ENCODE measurements at regions not wholly inside any gene's neighbourhood (a gene's known extent, or its start where the extent isn't known, plus 50 kb on each side); places are given as distances from the start of the nearest gene placed in this dataset.

DNA sequence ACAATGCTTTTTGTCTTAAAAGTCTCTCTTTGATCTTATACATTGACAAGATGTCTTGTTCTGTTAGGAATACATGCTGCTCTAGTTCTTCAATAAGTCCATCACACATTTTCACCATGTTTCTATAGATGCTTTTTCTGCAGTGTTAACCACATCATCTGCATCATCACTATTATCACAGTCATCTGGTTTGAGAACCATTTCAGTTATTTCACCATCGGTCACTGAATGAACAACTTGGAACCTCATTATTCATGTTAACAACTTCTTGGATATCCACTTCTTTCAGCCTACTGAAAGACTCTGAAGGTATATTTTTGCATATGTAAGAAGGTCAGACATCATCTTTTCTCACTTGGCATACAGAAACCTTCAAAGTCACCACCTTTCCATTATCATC, 975.2 kb downstream of the STIM2 start:
- POLR2A ChIA-PET = no interaction called here
- Mint-ChIP-seq H3K27me3 (ENCODE audit: low read depth) (no peaks in the 10 kb centered on the region), H3K27ac (no peak overlapping the region), H3K9me3 (ENCODE audit: insufficient read depth) (peaks cover 4% of the 10 kb centered on the region), H3K4me3 (no peak overlapping the region), H3K4me1 (ENCODE audit: low read depth) (no peaks in the 10 kb centered on the region), H3K36me3 (ENCODE audit: low read depth) (no peaks in the 10 kb centered on the region)
- DNase-seq (no peak), ATAC-seq (no peak)
- CTCF ChIA-PET = no interaction called here

DNA sequence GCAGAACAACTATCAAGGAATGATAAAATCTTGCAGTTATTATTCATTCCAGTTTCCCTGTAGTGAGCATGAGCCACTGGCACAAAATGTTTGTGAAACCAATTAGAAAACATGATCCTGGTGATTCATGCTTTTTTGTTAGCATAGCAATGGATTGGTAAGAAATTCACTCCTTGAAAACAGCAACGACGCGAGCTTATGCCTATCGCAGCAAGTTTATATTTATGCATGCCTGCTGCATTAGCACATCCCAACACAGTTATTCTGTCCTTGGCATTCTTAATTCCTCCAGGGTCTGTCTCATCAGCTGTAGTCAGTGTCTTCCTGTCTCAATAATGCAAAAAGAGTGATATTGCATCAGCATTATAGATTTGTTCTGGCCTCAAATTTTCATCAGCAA, 975.9 kb downstream of the STIM2 start:
- CTCF ChIA-PET = no interaction called here

DNA sequence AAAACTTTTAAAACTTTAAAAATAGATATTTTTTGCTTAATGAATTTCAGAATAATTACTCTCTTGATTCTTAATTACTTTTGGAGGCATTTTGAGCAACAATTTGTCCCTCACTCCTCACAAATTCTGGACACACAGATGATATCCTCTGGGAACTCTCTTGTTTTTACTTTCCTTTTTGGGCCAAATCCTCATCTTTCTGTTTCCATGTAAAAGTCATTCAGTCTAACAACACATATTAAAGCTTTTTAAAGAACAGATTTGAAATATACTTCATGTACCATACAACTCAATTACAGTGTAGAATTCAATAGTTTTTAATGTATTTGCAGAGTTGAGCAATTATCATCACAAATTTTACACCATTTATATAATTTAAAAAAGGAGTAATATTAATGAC, 983.1 kb downstream of the STIM2 start:
- CTCF ChIA-PET = no interaction called here
- Mint-ChIP-seq H3K27me3 (ENCODE audit: low read depth) (no peaks in the 10 kb centered on the region), H3K9me3 (ENCODE audit: insufficient read depth) (peaks cover 3% of the 10 kb centered on the region), H3K36me3 (ENCODE audit: low read depth) (no peaks in the 10 kb centered on the region), H3K4me1 (ENCODE audit: low read depth) (no peaks in the 10 kb centered on the region), H3K27ac (no peak overlapping the region), H3K4me3 (no peak overlapping the region)
- DNase-seq (no peak), ATAC-seq (no peak)
- POLR2A ChIA-PET = no interaction called here

More for the DNA sequence above, 975.9 kb downstream of the STIM2 start:
- Mint-ChIP-seq H3K27me3 (ENCODE audit: low read depth) (no peaks in the 10 kb centered on the region), H3K36me3 (ENCODE audit: low read depth) (no peaks in the 10 kb centered on the region), H3K4me3 (no peak overlapping the region), H3K9me3 (ENCODE audit: insufficient read depth) (peaks cover 4% of the 10 kb centered on the region), H3K27ac (no peak overlapping the region), H3K4me1 (ENCODE audit: low read depth) (no peaks in the 10 kb centered on the region)
- DNase-seq (no peak), ATAC-seq (no peak)
- POLR2A ChIA-PET = no interaction called here

DNA sequence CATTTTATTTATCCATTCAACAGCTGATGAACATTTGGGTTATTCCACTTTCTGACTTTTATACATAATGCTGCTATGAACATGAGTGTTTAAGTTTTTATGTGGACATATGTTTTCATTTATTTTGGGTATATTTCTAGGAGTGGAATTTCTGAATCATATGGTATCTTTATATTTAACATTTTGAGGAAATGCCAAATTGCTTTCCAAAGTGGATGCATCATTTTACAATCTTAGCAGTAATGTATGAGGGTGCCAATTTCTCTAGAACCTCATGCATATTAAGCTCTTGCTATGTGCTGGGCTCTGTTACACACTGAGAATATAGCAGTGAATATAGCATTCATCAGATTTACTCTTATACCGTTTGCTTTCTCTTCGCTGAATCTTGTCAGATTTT, 983.7 kb downstream of the STIM2 start:
- DNase-seq = no peak
- H3K4me3 Mint-ChIP-seq = no peak overlapping the region
- no peaks in the 10 kb centered on the region for H3K36me3 Mint-ChIP-seq (ENCODE audit: low read depth)
- no peak overlapping the region for H3K27ac Mint-ChIP-seq
- H3K9me3 Mint-ChIP-seq (ENCODE audit: insufficient read depth) = peaks cover 3% of the 10 kb centered on the region
- H3K27me3 Mint-ChIP-seq (ENCODE audit: low read depth) = no peaks in the 10 kb centered on the region
- no peak for ATAC-seq
- H3K4me1 Mint-ChIP-seq (ENCODE audit: low read depth) = no peaks in the 10 kb centered on the region
- POLR2A ChIA-PET = no interaction called here
- CTCF ChIA-PET = no interaction called here

DNA sequence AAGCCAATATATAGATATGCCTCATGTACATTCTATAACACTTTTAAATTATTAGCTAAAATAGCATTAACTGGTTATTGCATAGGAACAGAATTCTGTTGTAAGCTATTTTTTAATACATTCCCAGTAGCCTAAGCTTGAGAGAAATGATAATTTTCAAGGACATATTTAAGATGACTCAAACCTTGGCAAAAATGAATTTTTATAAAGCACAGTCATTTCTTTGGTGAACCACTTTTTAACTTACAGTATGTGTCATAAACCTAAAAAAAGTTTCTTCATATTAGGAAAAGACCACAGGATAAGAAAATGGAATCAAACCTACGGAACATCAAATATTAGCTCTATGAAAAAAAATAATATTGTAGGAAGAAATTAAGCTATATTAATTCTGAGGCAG, 986.3 kb downstream of the STIM2 start:
- H3K36me3 Mint-ChIP-seq (ENCODE audit: low read depth) = no peaks in the 10 kb centered on the region
- no peaks in the 10 kb centered on the region for H3K4me1 Mint-ChIP-seq (ENCODE audit: low read depth)
- peaks cover 3% of the 10 kb centered on the region for H3K9me3 Mint-ChIP-seq (ENCODE audit: insufficient read depth)
- H3K4me3 Mint-ChIP-seq = no peak overlapping the region
- DNase-seq (no peak), ATAC-seq (no peak)
- CTCF ChIA-PET = no interaction called here
- POLR2A ChIA-PET = no interaction called here
- no peaks in the 10 kb centered on the region for H3K27me3 Mint-ChIP-seq (ENCODE audit: low read depth)
- no peak overlapping the region for H3K27ac Mint-ChIP-seq

GRCh38 chr4:27861381-27861787, 1000.7 kb downstream of the STIM2 start:
- H3K9me3 Mint-ChIP-seq (ENCODE audit: insufficient read depth) = no peaks in the 10 kb centered on the region
- no peak for DNase-seq

DNA sequence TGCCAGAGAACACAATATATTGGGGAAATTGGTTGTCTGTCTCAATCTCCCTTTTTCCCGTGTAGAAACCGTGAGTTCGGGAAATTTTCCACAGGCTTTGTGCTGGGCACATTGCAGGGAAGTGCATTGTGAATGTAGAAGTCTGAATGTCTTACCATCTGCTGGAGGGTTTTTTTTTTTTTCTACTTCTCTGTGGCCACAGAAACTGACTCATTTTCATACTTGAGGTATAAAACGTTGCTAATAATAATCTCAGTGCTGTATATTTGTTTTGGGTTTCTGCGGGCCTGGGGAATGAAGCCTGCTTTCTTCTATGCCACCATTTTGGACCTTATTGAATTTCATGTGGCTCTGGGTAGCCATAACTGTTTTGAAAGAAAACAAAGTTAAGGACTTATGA, 1001.2 kb downstream of the STIM2 start:
- ATAC-seq (no peak), DNase-seq (no peak)
- ChIA-PET CTCF (no interaction called here), POLR2A (no interaction called here)
- Mint-ChIP-seq H3K4me1 (ENCODE audit: low read depth) (no peaks in the 10 kb centered on the region), H3K27me3 (ENCODE audit: low read depth) (no peaks in the 10 kb centered on the region), H3K4me3 (no peak overlapping the region), H3K27ac (no peak overlapping the region), H3K36me3 (ENCODE audit: low read depth) (no peaks in the 10 kb centered on the region), H3K9me3 (ENCODE audit: insufficient read depth) (no peaks in the 10 kb centered on the region)

More at GRCh38 chr4:27861381-27861787, 1000.7 kb downstream of the STIM2 start:
- Mint-ChIP-seq H3K27me3 (ENCODE audit: low read depth) (no peaks in the 10 kb centered on the region), H3K27ac (no peak overlapping the region), H3K4me1 (ENCODE audit: low read depth) (no peaks in the 10 kb centered on the region), H3K4me3 (no peak overlapping the region), H3K36me3 (ENCODE audit: low read depth) (no peaks in the 10 kb centered on the region)
- CTCF ChIA-PET = no interaction called here
- POLR2A ChIA-PET = no interaction called here
- no peak for ATAC-seq

DNA sequence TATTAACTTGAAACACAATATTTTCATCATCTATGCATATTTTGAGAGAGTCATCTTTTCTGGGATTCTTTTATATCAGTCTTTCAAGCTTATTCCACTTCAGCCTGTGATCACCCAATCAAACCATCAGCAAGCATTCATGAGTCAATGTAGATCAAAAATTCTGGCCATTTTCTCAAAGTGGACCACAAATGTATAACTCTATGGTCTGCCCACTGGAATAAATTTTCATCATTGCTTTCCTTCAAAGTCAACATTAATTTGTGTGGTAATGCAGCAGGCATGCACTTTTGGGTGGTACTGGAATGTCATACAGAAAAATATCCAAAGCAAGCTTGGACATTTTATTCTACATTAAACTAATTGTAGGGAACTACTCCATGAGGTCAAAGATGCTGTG, 1013.0 kb downstream of the STIM2 start:
- no peaks in the 10 kb centered on the region for H3K36me3 Mint-ChIP-seq (ENCODE audit: low read depth)
- DNase-seq (no peak), ATAC-seq (no peak)
- no peak overlapping the region for H3K4me3 Mint-ChIP-seq
- ChIA-PET POLR2A (no interaction called here), CTCF (no interaction called here)
- H3K27me3 Mint-ChIP-seq (ENCODE audit: low read depth) = no peaks in the 10 kb centered on the region
- peaks cover 20% of the 10 kb centered on the region for H3K9me3 Mint-ChIP-seq (ENCODE audit: insufficient read depth)
- no peak overlapping the region for H3K27ac Mint-ChIP-seq
- no peaks in the 10 kb centered on the region for H3K4me1 Mint-ChIP-seq (ENCODE audit: low read depth)

- no peaks in the 10 kb centered on the region for H3K4me1 Mint-ChIP-seq (ENCODE audit: low read depth)
- DNase-seq (no peak), ATAC-seq (no peak)
- CTCF ChIA-PET = no interaction called here
- H3K4me3 Mint-ChIP-seq = no peak overlapping the region
- POLR2A ChIA-PET = no interaction called here
- H3K27ac Mint-ChIP-seq = no peak overlapping the region
- peaks cover 7% of the 10 kb centered on the region for H3K9me3 Mint-ChIP-seq (ENCODE audit: insufficient read depth)
- no peaks in the 10 kb centered on the region for H3K36me3 Mint-ChIP-seq (ENCODE audit: low read depth)
- H3K27me3 Mint-ChIP-seq (ENCODE audit: low read depth) = no peaks in the 10 kb centered on the region
Measured at GRCh38 chr4:27881705-27882104, 1021.1 kb downstream of the STIM2 start.

DNA sequence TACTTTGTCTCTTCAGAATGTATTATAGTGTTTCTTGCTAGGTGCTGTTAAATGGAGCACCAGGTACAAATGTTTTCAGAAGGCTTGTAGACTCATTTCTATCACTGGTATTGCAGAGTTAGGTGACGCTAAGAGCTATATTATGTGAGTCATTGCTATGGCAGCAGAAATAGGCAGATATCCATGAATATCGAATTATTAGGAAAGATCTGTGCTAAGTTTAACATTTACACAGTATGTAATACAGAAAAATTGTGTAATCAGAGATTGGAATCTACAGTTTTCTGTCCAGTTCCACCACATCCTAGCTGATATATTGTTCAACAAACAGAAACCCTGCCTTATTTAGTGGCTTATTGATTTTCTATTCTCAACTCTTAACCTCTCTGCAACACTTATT, 1025.5 kb downstream of the STIM2 start:
- H3K27me3 Mint-ChIP-seq (ENCODE audit: low read depth) = no peaks in the 10 kb centered on the region
- no peak overlapping the region for H3K4me3 Mint-ChIP-seq
- ChIA-PET CTCF (no interaction called here), POLR2A (no interaction called here)
- peaks cover 7% of the 10 kb centered on the region for H3K9me3 Mint-ChIP-seq (ENCODE audit: insufficient read depth)
- ATAC-seq = no peak
- DNase-seq = no peak
- H3K27ac Mint-ChIP-seq = no peak overlapping the region
- H3K4me1 Mint-ChIP-seq (ENCODE audit: low read depth) = no peaks in the 10 kb centered on the region
- no peaks in the 10 kb centered on the region for H3K36me3 Mint-ChIP-seq (ENCODE audit: low read depth)

DNA sequence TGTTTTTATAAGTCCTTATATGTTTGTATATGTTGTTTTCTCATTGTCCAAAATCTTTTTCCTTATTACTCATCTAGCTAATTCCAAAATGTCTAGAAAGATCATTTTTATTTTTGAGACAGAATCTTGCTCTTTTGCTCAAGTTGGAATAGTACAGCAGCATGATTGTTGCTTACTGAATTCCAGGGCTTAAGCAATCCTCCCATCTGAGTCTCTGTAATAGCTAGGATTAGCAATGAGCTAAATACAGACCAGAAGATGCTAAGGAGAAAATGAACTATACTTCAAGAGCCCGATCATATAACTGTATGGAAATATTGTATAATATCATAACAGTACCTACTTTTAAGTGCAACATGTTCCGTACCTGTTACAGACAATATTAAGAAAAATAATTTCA, 1027.0 kb downstream of the STIM2 start:
- ChIA-PET CTCF (no interaction called here), POLR2A (no interaction called here)
- DNase-seq (no peak), ATAC-seq (no peak)
- no peak overlapping the region for H3K4me3 Mint-ChIP-seq
- H3K4me1 Mint-ChIP-seq (ENCODE audit: low read depth) = no peaks in the 10 kb centered on the region
- no peaks in the 10 kb centered on the region for H3K36me3 Mint-ChIP-seq (ENCODE audit: low read depth)
- peaks cover 10% of the 10 kb centered on the region for H3K9me3 Mint-ChIP-seq (ENCODE audit: insufficient read depth)
- no peak overlapping the region for H3K27ac Mint-ChIP-seq
- no peaks in the 10 kb centered on the region for H3K27me3 Mint-ChIP-seq (ENCODE audit: low read depth)

DNA sequence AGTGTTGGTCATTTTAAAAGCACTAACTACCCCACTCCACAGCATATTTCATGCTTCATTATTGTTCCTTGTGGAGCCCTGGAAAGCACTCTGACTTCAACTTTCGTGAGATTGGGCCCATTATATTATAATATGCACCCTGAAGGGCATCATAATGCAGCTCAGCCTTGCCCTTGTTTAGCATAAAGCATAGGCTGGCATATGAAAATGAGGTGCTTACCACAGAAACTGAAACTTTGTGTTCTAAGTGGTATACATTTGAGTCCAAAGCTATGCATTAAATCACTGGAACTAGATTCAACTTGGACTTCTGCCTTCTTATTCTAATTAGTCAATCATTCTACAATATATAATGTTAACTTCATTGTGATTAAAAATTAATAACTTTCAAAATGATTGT, 1027.9 kb downstream of the STIM2 start:
- no peak for ATAC-seq
- Mint-ChIP-seq H3K36me3 (ENCODE audit: low read depth) (no peaks in the 10 kb centered on the region), H3K4me1 (ENCODE audit: low read depth) (no peaks in the 10 kb centered on the region), H3K27ac (no peak overlapping the region), H3K9me3 (ENCODE audit: insufficient read depth) (peaks cover 10% of the 10 kb centered on the region), H3K4me3 (no peak overlapping the region), H3K27me3 (ENCODE audit: low read depth) (no peaks in the 10 kb centered on the region)
- CTCF ChIA-PET = no interaction called here
- POLR2A ChIA-PET = no interaction called here
- DNase-seq = no peak

DNA sequence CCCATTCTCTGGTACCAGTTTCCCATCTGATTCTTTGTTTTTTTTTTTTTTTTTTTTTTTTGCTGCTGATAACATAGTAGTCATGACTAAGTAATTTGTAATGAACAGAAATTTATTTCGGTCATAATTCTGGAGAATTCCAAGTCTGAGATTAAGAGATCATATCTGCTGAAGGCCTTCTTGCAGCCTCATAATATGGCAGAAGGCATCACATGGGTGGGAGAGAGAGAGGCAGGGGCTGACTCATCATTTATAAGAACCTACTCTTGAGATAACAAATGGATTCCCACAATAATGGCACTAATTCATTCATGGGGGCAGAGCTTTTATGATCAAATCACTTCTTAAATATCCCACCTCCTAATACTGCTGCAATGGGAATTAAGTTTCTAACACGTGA, 1034.3 kb downstream of the STIM2 start:
- no peak overlapping the region for H3K27ac Mint-ChIP-seq

GRCh38 chr4:27908356-27908755, 1047.7 kb downstream of the STIM2 start:
- H3K9me3 Mint-ChIP-seq (ENCODE audit: insufficient read depth) = no peaks in the 10 kb centered on the region
- no peak for ATAC-seq
- DNase-seq = no peak
- H3K4me1 Mint-ChIP-seq (ENCODE audit: low read depth) = no peaks in the 10 kb centered on the region
- POLR2A ChIA-PET = no interaction called here
- H3K27ac Mint-ChIP-seq = no peak overlapping the region
- CTCF ChIA-PET = no interaction called here
- no peaks in the 10 kb centered on the region for H3K36me3 Mint-ChIP-seq (ENCODE audit: low read depth)
- H3K4me3 Mint-ChIP-seq = no peak overlapping the region
- H3K27me3 Mint-ChIP-seq (ENCODE audit: low read depth) = no peaks in the 10 kb centered on the region

More for the DNA sequence above, 1034.3 kb downstream of the STIM2 start:
- Mint-ChIP-seq H3K27me3 (ENCODE audit: low read depth) (no peaks in the 10 kb centered on the region), H3K4me3 (no peak overlapping the region), H3K36me3 (ENCODE audit: low read depth) (no peaks in the 10 kb centered on the region), H3K9me3 (ENCODE audit: insufficient read depth) (peaks cover 12% of the 10 kb centered on the region), H3K4me1 (ENCODE audit: low read depth) (no peaks in the 10 kb centered on the region)
- no peak for DNase-seq
- ATAC-seq = no peak
- CTCF ChIA-PET = no interaction called here
- POLR2A ChIA-PET = no interaction called here

All from activated CD8-positive, alpha-beta T cell treated with anti-CD3 and anti-CD28 coated beads, Interleukin-2, amount 10 ng/mL, durations not matched to agents 7 days and 5 days (primary cell).